CD8-positive, alpha-beta memory T cell (primary cell): ENCODE measurements at regions not wholly inside any gene's neighbourhood (a gene's known extent, or its start where the extent isn't known, plus 50 kb on each side); places are given as distances from the start of the nearest gene placed in this dataset.

Experiments
- CTCF ChIA-PET: fragments of 350-600 bp; sonication (Branson Sonifier 250); formaldehyde crosslinking; loops from one replicate; lab custom pipeline; 2021; ENCODE audit warnings: antibody characterized with exemption; lab: Charles Lee
- POLR2A ChIA-PET: fragments of 350-600 bp; sonication (Branson Sonifier 250); formaldehyde crosslinking; loops from one replicate; lab custom pipeline; 2021; ENCODE audit warnings: antibody characterized with exemption; lab: Charles Lee
- DNase-seq, 5 donors: peaks; one replicate each; pipeline versions ENCODE4 v3.0.0 to v3.0.0-alpha.2; 2020 to 2022; ENCODE audit warnings: mixed read lengths in 1 of 5
- H3K27ac ChIP-seq: one replicate; pipeline ENCODE4 v1.7.0; 2013; ENCODE audit warnings: low read depth, mild to moderate bottlenecking, low read length, moderate library complexity
- H3K27me3 ChIP-seq: 2 replicates; pipeline ENCODE4 v1.7.0; 2013; ENCODE audit warnings: low read length, mild to moderate bottlenecking; ENCODE audit not compliant: insufficient read depth, poor library complexity, severe bottlenecking
- H3K36me3 ChIP-seq: 2 replicates; pipeline ENCODE4 v1.7.0; 2013; ENCODE audit warnings: mild to moderate bottlenecking, low read length, moderate library complexity; ENCODE audit not compliant: insufficient read depth
- H3K4me1 ChIP-seq: 2 replicates; pipeline ENCODE4 v1.7.0; 2013; ENCODE audit warnings: mild to moderate bottlenecking, low read length, moderate library complexity; ENCODE audit not compliant: insufficient read depth
- H3K4me3 ChIP-seq: 2 replicates; pipeline ENCODE4 v1.7.0; 2013; ENCODE audit warnings: mild to moderate bottlenecking, low read length
- H3K9me3 ChIP-seq: 2 replicates; pipeline ENCODE4 v1.7.0; 2013; ENCODE audit warnings: mild to moderate bottlenecking, low read length
- H3K27ac Mint-ChIP-seq, 8 donors: one replicate each; pipeline ENCODE4 v1.8.0; 2020 to 2021; ENCODE audit warnings: mixed read lengths in 8 of 8, mild to moderate bottlenecking in 6 of 8, inconsistent platforms in 3 of 8, moderate library complexity in 3 of 8
- H3K27me3 Mint-ChIP-seq, 2 donors: one replicate each; pipeline ENCODE4 v1.8.0; 2020 to 2021; ENCODE audit warnings: mixed read lengths in 2 of 2, mild to moderate bottlenecking in 1 of 2, moderate library complexity in 1 of 2
- H3K36me3 Mint-ChIP-seq, 3 donors: one replicate each; pipeline ENCODE4 v1.8.0; 2020 to 2021; ENCODE audit warnings: mixed read lengths in 3 of 3, inconsistent platforms in 1 of 3, mild to moderate bottlenecking in 1 of 3
- H3K4me1 Mint-ChIP-seq, 3 donors: one replicate each; pipeline ENCODE4 v1.8.0; 2020 to 2021; ENCODE audit warnings: mixed read lengths in 3 of 3, inconsistent platforms in 1 of 3, mild to moderate bottlenecking in 1 of 3
- H3K4me3 Mint-ChIP-seq, 7 donors: one replicate each; pipeline ENCODE4 v1.8.0; 2020 to 2021; ENCODE audit warnings: mixed read lengths in 7 of 7, mild to moderate bottlenecking in 6 of 7, moderate library complexity in 4 of 7, inconsistent platforms in 2 of 7
- H3K9me3 Mint-ChIP-seq, 5 donors: one replicate each; pipeline ENCODE4 v1.8.0; 2020 to 2022; ENCODE audit warnings: mixed read lengths in 5 of 5, mild to moderate bottlenecking in 3 of 5, moderate library complexity in 2 of 5, inconsistent platforms in 1 of 5

- H3K9me3 ChIP-seq: no peaks in the 10 kb centered on the region
- CTCF ChIA-PET: no interaction called here
- Mint-ChIP-seq H3K4me1 (no peaks in the 10 kb centered on the region), H3K4me3 (no peak overlapping the region), H3K27me3 (peaks cover 0 to 4% of the 10 kb centered on the region in 2 donors), H3K27ac (no peak overlapping the region), H3K36me3 (no peaks in the 10 kb centered on the region), H3K9me3 (peaks cover 0 to 1% (median 0%) of the 10 kb centered on the region in 5 donors)
- DNase-seq: no peak
- no peaks in the 10 kb centered on the region for H3K36me3 ChIP-seq
- H3K4me1 ChIP-seq: no peaks in the 10 kb centered on the region
- no peaks in the 10 kb centered on the region for H3K27me3 ChIP-seq
- no peak overlapping the region for H3K27ac ChIP-seq
- no peak overlapping the region for H3K4me3 ChIP-seq
- POLR2A ChIA-PET: no interaction called here
These were observed 122.5 kb upstream of the MAMLD1 start for GRCh38 chrX:150240643-150240970.

DNA sequence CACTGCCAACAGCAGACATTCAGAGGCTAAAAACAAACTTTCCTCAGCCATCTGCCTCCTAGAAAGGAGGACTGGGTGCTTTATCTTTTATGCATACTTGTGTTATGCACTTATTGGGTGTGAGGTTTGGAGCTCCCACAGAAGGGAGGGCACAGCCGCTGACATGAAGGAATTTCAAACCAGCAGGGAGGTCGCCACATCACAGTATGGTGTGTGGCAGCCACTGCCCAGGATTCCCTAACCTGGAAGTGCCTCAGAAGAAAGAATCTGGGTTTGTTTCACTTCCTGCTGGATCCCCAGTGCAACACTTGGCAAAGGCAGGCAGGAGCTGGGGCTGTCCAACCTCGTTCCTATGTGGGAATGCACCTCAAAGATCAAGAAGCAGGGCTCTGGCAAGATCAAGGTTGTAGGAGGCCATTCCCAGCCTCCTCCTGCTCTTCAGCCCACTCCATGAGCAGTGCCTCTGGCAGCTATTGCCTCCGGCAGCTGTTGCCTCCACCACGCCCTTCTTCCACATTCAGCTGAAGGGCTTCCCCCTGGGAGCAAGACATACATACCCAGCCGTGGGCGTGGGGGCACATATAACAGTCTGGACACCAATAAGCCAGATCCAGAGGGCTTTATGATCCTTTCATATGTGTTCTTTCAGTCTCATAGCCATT lies 109.0 kb upstream of the MAMLD1 start:
- Histone ChIP-seq H3K27me3 (no peaks in the 10 kb centered on the region), H3K4me3 (no peak overlapping the region), H3K9me3 (no peaks in the 10 kb centered on the region), H3K27ac (no peak overlapping the region), H3K36me3 (no peaks in the 10 kb centered on the region), H3K4me1 (no peaks in the 10 kb centered on the region)
- POLR2A ChIA-PET: no interaction called here
- DNase-seq: no peak
- Mint-ChIP-seq H3K4me3 (no peak overlapping the region), H3K27ac (peak overlapping the region in 1 of 8 donors; percentile 74), H3K9me3 (no peaks in the 10 kb centered on the region), H3K36me3 (no peaks in the 10 kb centered on the region), H3K4me1 (peaks cover 7 to 23% (median 18%) of the 10 kb centered on the region in 3 donors), H3K27me3 (peaks cover 0 to 4% of the 10 kb centered on the region in 2 donors)
- CTCF ChIA-PET: no interaction called here

DNA sequence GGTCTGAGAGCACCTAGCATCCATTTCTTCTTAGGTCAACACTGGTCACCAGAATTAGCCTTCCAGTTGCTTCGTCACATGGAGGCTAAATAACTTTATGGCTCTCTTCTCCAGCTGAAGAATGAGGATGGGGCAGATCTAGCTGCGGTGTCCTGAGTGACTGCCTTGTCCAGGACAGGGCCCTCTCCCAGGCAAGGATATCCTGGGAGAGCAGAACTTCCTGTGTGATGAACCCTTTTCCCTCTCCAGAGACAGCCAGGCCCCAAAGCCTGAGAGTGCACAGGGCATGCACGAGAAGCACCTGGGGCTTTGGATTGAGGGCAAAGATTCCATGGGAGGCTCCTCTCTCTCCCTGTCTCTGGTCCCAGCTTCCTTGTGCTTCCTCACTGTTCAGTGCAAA lies 108.2 kb upstream of the MAMLD1 start:
- no peaks in the 10 kb centered on the region for H3K9me3 ChIP-seq
- no peaks in the 10 kb centered on the region for H3K9me3 Mint-ChIP-seq
- H3K4me1 Mint-ChIP-seq: peaks cover 7 to 23% (median 18%) of the 10 kb centered on the region in 3 donors
- no peaks in the 10 kb centered on the region for H3K36me3 ChIP-seq
- no peak overlapping the region for H3K4me3 Mint-ChIP-seq
- H3K27me3 Mint-ChIP-seq: peaks cover 0 to 6% of the 10 kb centered on the region in 2 donors
- no peaks in the 10 kb centered on the region for H3K36me3 Mint-ChIP-seq
- no peak overlapping the region for H3K27ac ChIP-seq
- DNase-seq: no peak
- POLR2A ChIA-PET: no interaction called here
- no peak overlapping the region for H3K27ac Mint-ChIP-seq
- H3K4me3 ChIP-seq: no peak overlapping the region
- no peaks in the 10 kb centered on the region for H3K4me1 ChIP-seq
- CTCF ChIA-PET: no interaction called here
- no peaks in the 10 kb centered on the region for H3K27me3 ChIP-seq

DNA sequence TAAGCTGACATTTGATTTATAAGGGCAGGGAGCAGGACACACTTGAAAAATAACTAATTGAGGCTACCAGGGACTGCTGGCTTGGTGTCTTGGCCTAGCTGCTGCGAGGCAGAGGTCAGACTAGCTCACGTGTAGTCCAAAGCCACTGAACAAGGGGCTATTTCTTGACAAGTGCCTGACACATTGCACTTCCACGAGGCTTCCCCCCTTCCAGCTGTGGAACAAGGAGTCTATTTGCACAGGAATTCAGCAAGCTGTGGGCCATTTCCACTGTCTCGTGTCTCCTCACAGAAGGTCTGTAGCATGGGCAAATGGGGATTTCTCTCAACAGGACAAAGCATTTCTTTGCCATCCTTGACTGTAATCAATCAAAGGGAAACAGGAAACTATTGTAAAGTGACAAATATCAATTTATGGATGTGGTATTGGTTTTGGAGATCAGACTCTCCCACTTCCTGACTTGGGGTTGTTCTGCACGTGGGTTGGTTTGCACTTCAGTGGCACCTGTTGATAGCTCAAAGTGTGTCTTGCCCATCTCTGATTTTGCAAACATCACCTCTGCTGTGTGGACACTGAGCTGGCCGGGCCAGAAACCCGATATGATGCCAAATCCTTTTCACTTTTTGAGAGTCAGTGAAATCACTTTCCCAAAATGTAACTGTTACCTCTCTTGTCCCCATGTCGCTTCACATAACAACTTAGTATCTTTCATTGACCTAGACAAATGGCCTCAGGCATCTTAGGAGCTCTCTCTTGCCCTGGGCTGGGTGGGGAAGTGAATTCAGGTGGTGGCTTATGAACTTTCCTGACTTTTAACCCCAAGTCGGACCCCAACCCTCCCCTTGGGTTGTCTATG lies 107.4 kb upstream of the MAMLD1 start:
- POLR2A ChIA-PET: no interaction called here
- Mint-ChIP-seq H3K27ac (peak overlapping the region in 1 of 8 donors; percentile 24), H3K9me3 (no peaks in the 10 kb centered on the region), H3K36me3 (no peaks in the 10 kb centered on the region), H3K4me1 (peaks cover 7 to 23% (median 18%) of the 10 kb centered on the region in 3 donors), H3K4me3 (no peak overlapping the region), H3K27me3 (peaks cover 0 to 6% of the 10 kb centered on the region in 2 donors)
- no peaks in the 10 kb centered on the region for H3K9me3 ChIP-seq
- no peaks in the 10 kb centered on the region for H3K27me3 ChIP-seq
- no peak for DNase-seq
- H3K4me3 ChIP-seq: no peak overlapping the region
- H3K27ac ChIP-seq: no peak overlapping the region
- H3K4me1 ChIP-seq: no peaks in the 10 kb centered on the region
- H3K36me3 ChIP-seq: no peaks in the 10 kb centered on the region
- CTCF ChIA-PET: no interaction called here

- POLR2A ChIA-PET: no interaction called here
- H3K4me3 Mint-ChIP-seq: no peak overlapping the region
These were observed 106.8 kb upstream of the MAMLD1 start for GRCh38 chrX:150256297-150256650.

GRCh38 chrX:150257353-150258175 lies 105.6 kb upstream of the MAMLD1 start:
- no peaks in the 10 kb centered on the region for H3K9me3 Mint-ChIP-seq
- H3K27me3 ChIP-seq: no peaks in the 10 kb centered on the region
- H3K4me1 ChIP-seq: no peaks in the 10 kb centered on the region
- ChIA-PET CTCF (no interaction called here), POLR2A (no interaction called here)
- H3K27ac Mint-ChIP-seq: no peak overlapping the region
- H3K36me3 Mint-ChIP-seq: no peaks in the 10 kb centered on the region
- no peaks in the 10 kb centered on the region for H3K9me3 ChIP-seq
- no peak overlapping the region for H3K4me3 ChIP-seq
- peaks cover 7 to 23% (median 18%) of the 10 kb centered on the region in 3 donors for H3K4me1 Mint-ChIP-seq
- no peak overlapping the region for H3K27ac ChIP-seq
- no peaks in the 10 kb centered on the region for H3K36me3 ChIP-seq
- H3K27me3 Mint-ChIP-seq: peaks cover 0 to 6% of the 10 kb centered on the region in 2 donors
- DNase-seq: no peak
- no peak overlapping the region for H3K4me3 Mint-ChIP-seq

More at GRCh38 chrX:150256297-150256650, 106.8 kb upstream of the MAMLD1 start:
- Histone ChIP-seq H3K4me1 (no peaks in the 10 kb centered on the region), H3K9me3 (no peaks in the 10 kb centered on the region), H3K27me3 (no peaks in the 10 kb centered on the region), H3K36me3 (no peaks in the 10 kb centered on the region), H3K4me3 (no peak overlapping the region), H3K27ac (no peak overlapping the region)
- peaks cover 7 to 23% (median 18%) of the 10 kb centered on the region in 3 donors for H3K4me1 Mint-ChIP-seq
- H3K27me3 Mint-ChIP-seq: peaks cover 0 to 6% of the 10 kb centered on the region in 2 donors
- peak overlapping the region in 1 of 8 donors; percentile 24 for H3K27ac Mint-ChIP-seq
- no peak for DNase-seq
- H3K9me3 Mint-ChIP-seq: no peaks in the 10 kb centered on the region
- no peaks in the 10 kb centered on the region for H3K36me3 Mint-ChIP-seq
- CTCF ChIA-PET: no interaction called here

DNA sequence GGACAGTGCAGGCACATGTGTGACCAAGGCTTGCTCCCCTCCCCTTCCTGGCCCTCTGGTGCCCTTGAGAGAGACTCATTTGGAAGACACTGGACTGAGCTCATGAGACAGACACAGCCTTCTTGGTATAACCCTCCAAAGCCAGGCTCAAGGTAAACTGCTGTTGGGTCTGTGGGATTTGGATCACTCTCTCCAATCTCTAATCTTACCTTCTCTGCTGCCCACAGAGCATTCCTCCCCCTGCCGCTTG lies 105.0 kb upstream of the MAMLD1 start:
- Mint-ChIP-seq H3K4me3 (no peak overlapping the region), H3K4me1 (peaks cover 7 to 23% (median 18%) of the 10 kb centered on the region in 3 donors), H3K36me3 (no peaks in the 10 kb centered on the region), H3K27me3 (peaks cover 0 to 10% of the 10 kb centered on the region in 2 donors), H3K9me3 (no peaks in the 10 kb centered on the region), H3K27ac (no peak overlapping the region)
- ChIA-PET POLR2A (no interaction called here), CTCF (no interaction called here)
- no peak overlapping the region for H3K4me3 ChIP-seq
- H3K27ac ChIP-seq: no peak overlapping the region
- H3K36me3 ChIP-seq: no peaks in the 10 kb centered on the region
- H3K9me3 ChIP-seq: no peaks in the 10 kb centered on the region
- H3K27me3 ChIP-seq: no peaks in the 10 kb centered on the region
- DNase-seq: no peak
- H3K4me1 ChIP-seq: no peaks in the 10 kb centered on the region
